HepG2 (cell line): ENCODE measurements at regions not wholly inside any gene's neighbourhood (a gene's known extent, or its start where the extent isn't known, plus 50 kb on each side); places are given as distances from the start of the nearest gene placed in this dataset.

ENCODE experiments used
- CEBPB ChIP-seq: IDR thresholded peaks from 2 replicates; pipeline ENCODE4 v1.6.1; 2011; ENCODE audit warnings: low read depth, low read length, improper control_type of control experiment, borderline replicate concordance
- EHMT2 ChIP-seq: fragments of 200-600 bp; sonication (generic); IDR thresholded peaks from 2 replicates; pipeline ENCODE4 v1.7.0; 2017; ENCODE audit warnings: antibody characterized with exemption, low read depth, low read length, borderline replicate concordance
- ELF3 ChIP-seq: IDR thresholded peaks from 2 replicates; pipeline ENCODE4 v1.6.1; 2016; ENCODE audit warnings: missing genetic modification reagents, missing compliant biosample characterization
- GATA4 ChIP-seq: sonication (generic); IDR thresholded peaks from 2 replicates; pipeline ENCODE4 v1.6.1; 2016; ENCODE audit warnings: antibody characterized with exemption, low read depth, borderline replicate concordance
- HIVEP1 ChIP-seq: sonication (generic); formaldehyde crosslinking; IDR thresholded peaks from 2 replicates; pipeline ENCODE4 v1.4.0; 2020; ENCODE audit warnings: mild to moderate bottlenecking, missing genetic modification reagents
- KAT8 ChIP-seq: IDR thresholded peaks from 2 replicates; pipeline ENCODE4 v1.6.1; 2016; ENCODE audit warnings: missing genetic modification reagents, missing compliant biosample characterization
- PTBP1 ChIP-seq: fragments of 200-400 bp; formaldehyde crosslinking; IDR thresholded peaks from 2 replicates; pipeline ENCODE4 v1.6.1; 2018; ENCODE audit warnings: low read length, low read depth; ENCODE audit not compliant: poor library complexity, severe bottlenecking
- RFXANK ChIP-seq: IDR thresholded peaks from 2 replicates; pipeline ENCODE4 v1.6.1; 2016
- STAG1 ChIP-seq: sonication (generic); formaldehyde crosslinking; IDR thresholded peaks from 2 replicates; pipeline ENCODE4 v1.4.0; 2020; ENCODE audit warnings: missing genetic modification reagents
- THAP11 ChIP-seq: IDR thresholded peaks from 2 replicates; pipeline ENCODE4 v1.6.1; 2016; ENCODE audit warnings: missing biosample characterization, missing genetic modification reagents
- THYN1 ChIP-seq: sonication (generic); formaldehyde crosslinking; IDR thresholded peaks from 2 replicates; pipeline ENCODE4 v1.8.1; 2023; ENCODE audit warnings: low read depth, mild to moderate bottlenecking, moderate library complexity, missing genetic modification reagents, borderline replicate concordance
- TRIM24 ChIP-seq: sonication (generic); formaldehyde crosslinking; IDR thresholded peaks from 2 replicates; pipeline ENCODE4 v1.8.0; 2022; ENCODE audit warnings: mild to moderate bottlenecking, missing genetic modification reagents
- YEATS4 ChIP-seq: sonication (generic); formaldehyde crosslinking; IDR thresholded peaks from 2 replicates; pipeline ENCODE4 v1.4.0; 2020; ENCODE audit warnings: missing genetic modification reagents, borderline replicate concordance
- ZEB1 ChIP-seq: IDR thresholded peaks from 2 replicates; pipeline ENCODE4 v1.6.1; 2012; ENCODE audit warnings: mild to moderate bottlenecking, low read depth, inconsistent platforms; ENCODE audit not compliant: insufficient replicate concordance
- ZNF496 ChIP-seq: sonication (generic); formaldehyde crosslinking; IDR thresholded peaks from 2 replicates; pipeline ENCODE4 v1.8.1; 2023; ENCODE audit warnings: mild to moderate bottlenecking, moderate library complexity, missing genetic modification reagents; ENCODE audit not compliant: insufficient replicate concordance
- ZNF574 ChIP-seq: sonication (generic); formaldehyde crosslinking; IDR thresholded peaks from 2 replicates; pipeline ENCODE4 v1.4.0; 2020; ENCODE audit warnings: missing genetic modification reagents
- ZNF616 ChIP-seq: sonication (generic); formaldehyde crosslinking; IDR thresholded peaks from 2 replicates; pipeline ENCODE4 v1.5.0; 2020; ENCODE audit warnings: low read depth, mild to moderate bottlenecking, missing genetic modification reagents
- TF ChIP-seq, protein P1 (sequence below): sonication (generic); formaldehyde crosslinking; IDR thresholded peaks from 2 replicates; pipeline ENCODE4 v1.4.0; 2020; ENCODE audit warnings: mild to moderate bottlenecking, missing genetic modification reagents
- TF ChIP-seq, protein P2 (sequence below): sonication (generic); formaldehyde crosslinking; IDR thresholded peaks from 2 replicates; pipeline ENCODE4 v1.5.0; 2020; ENCODE audit warnings: mild to moderate bottlenecking, missing genetic modification reagents, moderate library complexity
- TF ChIP-seq, protein P3 (sequence below): sonication (generic); formaldehyde crosslinking; IDR thresholded peaks from 2 replicates; pipeline ENCODE4 v1.5.0; 2020; ENCODE audit warnings: missing genetic modification reagents
- TF ChIP-seq, protein P4 (sequence below): sonication (generic); formaldehyde crosslinking; IDR thresholded peaks from 2 replicates; pipeline ENCODE4 v1.9.0; 2022; ENCODE audit warnings: low read depth, missing genetic modification reagents

GRCh38 chr2:95728878-95729596 lies 137.2 kb downstream of the TRIM43 start (continued):
- TF ChIP-seq ZNF574 (CRISPR knock-in tag) (no peak), CEBPB (peak; percentile 60), GATA4 (no peak), THYN1 (CRISPR knock-in tag) (no peak), YEATS4 (no peak), THAP11 (peak; percentile 38; the same call in 1 of the 2 replicates), ZNF496 (CRISPR knock-in tag) (no peak), ZNF616 (CRISPR knock-in tag) (no peak), KAT8 (CRISPR knock-in tag) (peak; percentile 36; the same call in 1 of the 2 replicates), PTBP1 (no peak), RFXANK (CRISPR knock-in tag) (no peak), TRIM24 (CRISPR knock-in tag) (no peak), ZEB1 (no peak), HIVEP1 (CRISPR knock-in tag) (no peak), STAG1 (peak; percentile 97), ELF3 (0 out of 2 replicates have a peak, but pooled peaks have one; percentile 28), EHMT2 (no peak)
- TF ChIP-seq, protein P1, sequence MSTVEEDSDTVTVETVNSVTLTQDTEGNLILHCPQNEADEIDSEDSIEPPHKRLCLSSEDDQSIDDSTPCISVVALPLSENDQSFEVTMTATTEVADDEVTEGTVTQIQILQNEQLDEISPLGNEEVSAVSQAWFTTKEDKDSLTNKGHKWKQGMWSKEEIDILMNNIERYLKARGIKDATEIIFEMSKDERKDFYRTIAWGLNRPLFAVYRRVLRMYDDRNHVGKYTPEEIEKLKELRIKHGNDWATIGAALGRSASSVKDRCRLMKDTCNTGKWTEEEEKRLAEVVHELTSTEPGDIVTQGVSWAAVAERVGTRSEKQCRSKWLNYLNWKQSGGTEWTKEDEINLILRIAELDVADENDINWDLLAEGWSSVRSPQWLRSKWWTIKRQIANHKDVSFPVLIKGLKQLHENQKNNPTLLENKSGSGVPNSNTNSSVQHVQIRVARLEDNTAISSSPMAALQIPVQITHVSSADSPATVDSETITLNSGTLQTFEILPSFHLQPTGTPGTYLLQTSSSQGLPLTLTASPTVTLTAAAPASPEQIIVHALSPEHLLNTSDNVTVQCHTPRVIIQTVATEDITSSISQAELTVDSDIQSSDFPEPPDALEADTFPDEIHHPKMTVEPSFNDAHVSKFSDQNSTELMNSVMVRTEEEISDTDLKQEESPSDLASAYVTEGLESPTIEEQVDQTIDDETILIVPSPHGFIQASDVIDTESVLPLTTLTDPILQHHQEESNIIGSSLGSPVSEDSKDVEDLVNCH: no peak
- TF ChIP-seq, protein P2, sequence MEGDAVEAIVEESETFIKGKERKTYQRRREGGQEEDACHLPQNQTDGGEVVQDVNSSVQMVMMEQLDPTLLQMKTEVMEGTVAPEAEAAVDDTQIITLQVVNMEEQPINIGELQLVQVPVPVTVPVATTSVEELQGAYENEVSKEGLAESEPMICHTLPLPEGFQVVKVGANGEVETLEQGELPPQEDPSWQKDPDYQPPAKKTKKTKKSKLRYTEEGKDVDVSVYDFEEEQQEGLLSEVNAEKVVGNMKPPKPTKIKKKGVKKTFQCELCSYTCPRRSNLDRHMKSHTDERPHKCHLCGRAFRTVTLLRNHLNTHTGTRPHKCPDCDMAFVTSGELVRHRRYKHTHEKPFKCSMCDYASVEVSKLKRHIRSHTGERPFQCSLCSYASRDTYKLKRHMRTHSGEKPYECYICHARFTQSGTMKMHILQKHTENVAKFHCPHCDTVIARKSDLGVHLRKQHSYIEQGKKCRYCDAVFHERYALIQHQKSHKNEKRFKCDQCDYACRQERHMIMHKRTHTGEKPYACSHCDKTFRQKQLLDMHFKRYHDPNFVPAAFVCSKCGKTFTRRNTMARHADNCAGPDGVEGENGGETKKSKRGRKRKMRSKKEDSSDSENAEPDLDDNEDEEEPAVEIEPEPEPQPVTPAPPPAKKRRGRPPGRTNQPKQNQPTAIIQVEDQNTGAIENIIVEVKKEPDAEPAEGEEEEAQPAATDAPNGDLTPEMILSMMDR (CRISPR knock-in tag): peak; percentile 87
- TF ChIP-seq, protein P3, sequence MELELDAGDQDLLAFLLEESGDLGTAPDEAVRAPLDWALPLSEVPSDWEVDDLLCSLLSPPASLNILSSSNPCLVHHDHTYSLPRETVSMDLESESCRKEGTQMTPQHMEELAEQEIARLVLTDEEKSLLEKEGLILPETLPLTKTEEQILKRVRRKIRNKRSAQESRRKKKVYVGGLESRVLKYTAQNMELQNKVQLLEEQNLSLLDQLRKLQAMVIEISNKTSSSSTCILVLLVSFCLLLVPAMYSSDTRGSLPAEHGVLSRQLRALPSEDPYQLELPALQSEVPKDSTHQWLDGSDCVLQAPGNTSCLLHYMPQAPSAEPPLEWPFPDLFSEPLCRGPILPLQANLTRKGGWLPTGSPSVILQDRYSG (CRISPR knock-in tag): no peak
- TF ChIP-seq, protein P4, sequence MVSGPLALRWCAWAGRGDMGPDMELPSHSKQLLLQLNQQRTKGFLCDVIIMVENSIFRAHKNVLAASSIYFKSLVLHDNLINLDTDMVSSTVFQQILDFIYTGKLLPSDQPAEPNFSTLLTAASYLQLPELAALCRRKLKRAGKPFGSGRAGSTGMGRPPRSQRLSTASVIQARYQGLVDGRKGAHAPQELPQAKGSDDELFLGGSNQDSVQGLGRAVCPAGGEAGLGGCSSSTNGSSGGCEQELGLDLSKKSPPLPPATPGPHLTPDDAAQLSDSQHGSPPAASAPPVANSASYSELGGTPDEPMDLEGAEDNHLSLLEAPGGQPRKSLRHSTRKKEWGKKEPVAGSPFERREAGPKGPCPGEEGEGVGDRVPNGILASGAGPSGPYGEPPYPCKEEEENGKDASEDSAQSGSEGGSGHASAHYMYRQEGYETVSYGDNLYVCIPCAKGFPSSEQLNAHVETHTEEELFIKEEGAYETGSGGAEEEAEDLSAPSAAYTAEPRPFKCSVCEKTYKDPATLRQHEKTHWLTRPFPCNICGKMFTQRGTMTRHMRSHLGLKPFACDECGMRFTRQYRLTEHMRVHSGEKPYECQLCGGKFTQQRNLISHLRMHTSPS (CRISPR knock-in tag): no peak
